ENCODE measurements at regions not wholly inside any gene's neighbourhood (a gene's known extent, or its start where the extent isn't known, plus 50 kb on each side); places are given as distances from the start of the nearest gene placed in this dataset.

- CTCF ChIA-PET: no interaction called here
- Histone ChIP-seq H3K36me3 (ENCODE audit: insufficient read depth, low read length) (no peaks in the 10 kb centered on the region), H3K4me3 (ENCODE audit: low read length) (no peak overlapping the region), H3K4me1 (ENCODE audit: insufficient read depth, low read length) (no peaks in the 10 kb centered on the region), H3K9me3 (ENCODE audit: low read length) (no peaks in the 10 kb centered on the region), H3K27ac (ENCODE audit: low read depth, low read length) (no peak overlapping the region), H3K27me3 (ENCODE audit: insufficient read depth, low read length, poor library complexity, severe bottlenecking) (no peaks in the 10 kb centered on the region)
- Mint-ChIP-seq H3K27ac (no peak overlapping the region), H3K27me3 (peaks cover 20 to 49% of the 10 kb centered on the region in 2 donors), H3K4me1 (peaks cover 0 to 3% (median 0%) of the 10 kb centered on the region in 3 donors), H3K36me3 (no peaks in the 10 kb centered on the region), H3K4me3 (no peak overlapping the region), H3K9me3 (no peaks in the 10 kb centered on the region)
- no peak for DNase-seq
- POLR2A ChIA-PET: no interaction called here
Observed at GRCh38 chr14:101074196-101075024, 170.9 kb upstream of the RTL1 start.

- H3K36me3 Mint-ChIP-seq: no peaks in the 10 kb centered on the region
- H3K4me3 Mint-ChIP-seq: no peak overlapping the region
- no peaks in the 10 kb centered on the region for H3K4me1 ChIP-seq (ENCODE audit: insufficient read depth, low read length)
- no peaks in the 10 kb centered on the region for H3K9me3 ChIP-seq (ENCODE audit: low read length)
- peaks cover 27 to 55% of the 10 kb centered on the region in 2 donors for H3K27me3 Mint-ChIP-seq
- ChIA-PET CTCF (no interaction called here), POLR2A (no interaction called here)
- DNase-seq: no peak
- H3K4me3 ChIP-seq (ENCODE audit: low read length): no peak overlapping the region
- H3K4me1 Mint-ChIP-seq: peaks cover 0 to 3% (median 0%) of the 10 kb centered on the region in 3 donors
- no peak overlapping the region for H3K27ac ChIP-seq (ENCODE audit: low read depth, low read length)
- H3K36me3 ChIP-seq (ENCODE audit: insufficient read depth, low read length): no peaks in the 10 kb centered on the region
- no peaks in the 10 kb centered on the region for H3K27me3 ChIP-seq (ENCODE audit: insufficient read depth, low read length, poor library complexity, severe bottlenecking)
- H3K9me3 Mint-ChIP-seq: no peaks in the 10 kb centered on the region
- H3K27ac Mint-ChIP-seq: no peak overlapping the region
Observed at GRCh38 chr14:101075025-101075800, 171.7 kb upstream of the RTL1 start.

DNA sequence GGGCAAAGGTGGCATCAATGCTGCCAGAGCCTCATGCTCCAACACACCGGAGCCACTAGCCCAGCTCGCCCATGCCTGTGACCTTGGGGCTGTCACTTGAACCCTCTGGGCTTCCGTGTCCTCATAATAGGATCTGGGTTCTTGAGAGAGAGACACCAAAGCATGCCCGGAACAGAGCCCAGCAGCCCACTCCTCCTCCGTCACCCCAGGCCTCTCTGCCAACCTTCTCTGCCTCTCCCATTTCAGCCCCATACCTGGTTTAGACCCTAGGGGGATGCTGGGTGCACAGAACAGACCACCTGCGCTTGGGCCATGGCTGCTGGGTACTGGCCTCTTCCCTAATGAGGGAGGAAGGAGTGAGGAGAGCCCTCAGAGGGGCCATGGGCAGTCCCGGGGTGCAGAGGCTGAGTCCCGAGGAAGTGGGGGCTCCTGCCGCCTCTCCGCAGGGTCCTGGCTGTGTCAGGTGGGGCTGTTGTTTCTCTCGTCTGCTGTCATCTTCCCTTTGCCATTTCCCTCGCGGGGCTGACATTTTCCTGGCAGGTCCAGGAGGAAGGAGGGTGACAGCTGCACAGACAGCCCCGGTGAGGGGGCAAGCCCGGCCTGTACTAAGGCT, 172.4 kb upstream of the RTL1 start:
- Mint-ChIP-seq H3K27me3 (peaks cover 24 to 60% of the 10 kb centered on the region in 2 donors), H3K36me3 (no peaks in the 10 kb centered on the region), H3K4me3 (no peak overlapping the region), H3K4me1 (peaks cover 0 to 3% (median 0%) of the 10 kb centered on the region in 3 donors), H3K9me3 (peaks cover 0 to 1% (median 0%) of the 10 kb centered on the region in 5 donors), H3K27ac (no peak overlapping the region)
- no peaks in the 10 kb centered on the region for H3K27me3 ChIP-seq (ENCODE audit: insufficient read depth, low read length, poor library complexity, severe bottlenecking)
- POLR2A ChIA-PET: no interaction called here
- no peak for DNase-seq
- H3K36me3 ChIP-seq (ENCODE audit: insufficient read depth, low read length): no peaks in the 10 kb centered on the region
- H3K9me3 ChIP-seq (ENCODE audit: low read length): no peaks in the 10 kb centered on the region
- H3K4me3 ChIP-seq (ENCODE audit: low read length): no peak overlapping the region
- no peak overlapping the region for H3K27ac ChIP-seq (ENCODE audit: low read depth, low read length)
- no peaks in the 10 kb centered on the region for H3K4me1 ChIP-seq (ENCODE audit: insufficient read depth, low read length)
- CTCF ChIA-PET: no interaction called here

DNA sequence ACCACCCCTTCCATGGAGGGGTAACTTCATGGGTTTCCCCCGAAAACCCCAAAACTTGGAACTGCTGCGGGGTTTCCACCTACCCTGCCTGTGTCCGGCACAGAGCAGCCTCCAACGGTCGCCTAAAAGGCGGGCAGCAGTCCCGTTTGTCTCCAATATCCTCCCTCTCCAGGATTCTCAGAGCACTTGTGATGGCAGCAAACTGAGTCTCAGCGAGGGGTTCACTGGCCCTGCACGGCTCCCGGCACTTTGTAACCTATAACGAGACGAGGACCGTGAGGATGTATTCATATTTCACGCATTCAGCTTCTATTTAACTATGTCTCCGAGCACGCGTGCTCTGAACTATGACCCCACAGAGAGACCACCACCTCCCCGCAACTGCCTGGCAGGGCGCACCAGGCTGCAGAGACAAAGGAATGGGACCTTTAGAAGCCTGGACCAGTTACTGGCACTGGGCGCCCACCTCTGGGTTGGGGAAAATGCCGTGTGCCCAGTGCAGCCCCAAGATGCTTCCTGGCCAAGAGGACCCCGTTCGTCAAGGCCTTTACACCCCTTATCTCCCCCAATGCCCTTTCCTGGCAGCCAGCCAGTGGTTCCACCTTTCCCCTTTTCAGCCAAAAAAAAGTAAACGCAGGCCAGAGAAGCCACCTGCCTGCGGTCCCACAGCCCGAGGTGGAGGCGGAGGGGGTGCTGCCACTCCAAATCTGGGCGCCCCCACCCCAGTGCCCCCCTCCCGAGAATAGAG, 173.1 kb upstream of the RTL1 start:
- CTCF ChIA-PET: no interaction called here
- Mint-ChIP-seq H3K27ac (no peak overlapping the region), H3K36me3 (no peaks in the 10 kb centered on the region), H3K4me3 (no peak overlapping the region), H3K27me3 (peaks cover 24 to 65% of the 10 kb centered on the region in 2 donors), H3K9me3 (peaks cover 0 to 7% (median 0%) of the 10 kb centered on the region in 5 donors), H3K4me1 (peaks cover 0 to 3% (median 0%) of the 10 kb centered on the region in 3 donors)
- H3K4me1 ChIP-seq (ENCODE audit: insufficient read depth, low read length): no peaks in the 10 kb centered on the region
- no peak overlapping the region for H3K27ac ChIP-seq (ENCODE audit: low read depth, low read length)
- H3K9me3 ChIP-seq (ENCODE audit: low read length): no peaks in the 10 kb centered on the region
- no peaks in the 10 kb centered on the region for H3K36me3 ChIP-seq (ENCODE audit: insufficient read depth, low read length)
- no peak overlapping the region for H3K4me3 ChIP-seq (ENCODE audit: low read length)
- no peaks in the 10 kb centered on the region for H3K27me3 ChIP-seq (ENCODE audit: insufficient read depth, low read length, poor library complexity, severe bottlenecking)
- no peak for DNase-seq
- POLR2A ChIA-PET: no interaction called here

GRCh38 chr14:101077481-101078074, 174.1 kb upstream of the RTL1 start:
- DNase-seq: no peak

GRCh38 chr14:101078170-101078891, 174.8 kb upstream of the RTL1 start:
- CTCF ChIA-PET: no interaction called here
- H3K27me3 ChIP-seq (ENCODE audit: insufficient read depth, low read length, poor library complexity, severe bottlenecking): no peaks in the 10 kb centered on the region
- POLR2A ChIA-PET: no interaction called here

More at GRCh38 chr14:101077481-101078074, 174.1 kb upstream of the RTL1 start:
- Mint-ChIP-seq H3K36me3 (no peaks in the 10 kb centered on the region), H3K27ac (no peak overlapping the region), H3K4me3 (no peak overlapping the region), H3K9me3 (peaks cover 0 to 7% (median 0%) of the 10 kb centered on the region in 5 donors), H3K4me1 (peaks cover 0 to 3% (median 0%) of the 10 kb centered on the region in 3 donors), H3K27me3 (peaks cover 24 to 65% of the 10 kb centered on the region in 2 donors)
- Histone ChIP-seq H3K27me3 (ENCODE audit: insufficient read depth, low read length, poor library complexity, severe bottlenecking) (no peaks in the 10 kb centered on the region), H3K4me3 (ENCODE audit: low read length) (no peak overlapping the region), H3K4me1 (ENCODE audit: insufficient read depth, low read length) (no peaks in the 10 kb centered on the region), H3K36me3 (ENCODE audit: insufficient read depth, low read length) (no peaks in the 10 kb centered on the region), H3K27ac (ENCODE audit: low read depth, low read length) (no peak overlapping the region), H3K9me3 (ENCODE audit: low read length) (no peaks in the 10 kb centered on the region)
- ChIA-PET POLR2A (no interaction called here), CTCF (no interaction called here)

GRCh38 chr14:101078892-101079221, 175.3 kb upstream of the RTL1 start:
- H3K36me3 Mint-ChIP-seq: no peaks in the 10 kb centered on the region
- Histone ChIP-seq H3K4me1 (ENCODE audit: insufficient read depth, low read length) (no peaks in the 10 kb centered on the region), H3K36me3 (ENCODE audit: insufficient read depth, low read length) (no peaks in the 10 kb centered on the region), H3K27me3 (ENCODE audit: insufficient read depth, low read length, poor library complexity, severe bottlenecking) (no peaks in the 10 kb centered on the region), H3K9me3 (ENCODE audit: low read length) (no peaks in the 10 kb centered on the region), H3K4me3 (ENCODE audit: low read length) (no peak overlapping the region), H3K27ac (ENCODE audit: low read depth, low read length) (no peak overlapping the region)
- ChIA-PET CTCF (no interaction called here), POLR2A (no interaction called here)
- H3K27me3 Mint-ChIP-seq: peaks cover 24 to 65% of the 10 kb centered on the region in 2 donors
- no peak overlapping the region for H3K27ac Mint-ChIP-seq
- peaks cover 0 to 3% (median 0%) of the 10 kb centered on the region in 3 donors for H3K4me1 Mint-ChIP-seq
- H3K4me3 Mint-ChIP-seq: no peak overlapping the region
- H3K9me3 Mint-ChIP-seq: peaks cover 0 to 7% (median 0%) of the 10 kb centered on the region in 5 donors
- no peak for DNase-seq

More at GRCh38 chr14:101078170-101078891, 174.8 kb upstream of the RTL1 start:
- Mint-ChIP-seq H3K9me3 (peaks cover 0 to 7% (median 0%) of the 10 kb centered on the region in 5 donors), H3K36me3 (no peaks in the 10 kb centered on the region), H3K27me3 (peaks cover 24 to 65% of the 10 kb centered on the region in 2 donors), H3K4me3 (no peak overlapping the region), H3K27ac (no peak overlapping the region), H3K4me1 (peaks cover 0 to 3% (median 0%) of the 10 kb centered on the region in 3 donors)
- Histone ChIP-seq H3K27ac (ENCODE audit: low read depth, low read length) (no peak overlapping the region), H3K9me3 (ENCODE audit: low read length) (no peaks in the 10 kb centered on the region), H3K4me3 (ENCODE audit: low read length) (no peak overlapping the region), H3K4me1 (ENCODE audit: insufficient read depth, low read length) (no peaks in the 10 kb centered on the region), H3K36me3 (ENCODE audit: insufficient read depth, low read length) (no peaks in the 10 kb centered on the region)
- no peak for DNase-seq
